DMS79 treated with DMSO at 0.1 percent for 48 hours (cell line): ENCODE measurements at regions not wholly inside any gene's neighbourhood (a gene's known extent, or its start where the extent isn't known, plus 50 kb on each side); places are given as distances from the start of the nearest gene placed in this dataset.
"Not testable (repeated sequence)": the region's sequence is repeated elsewhere in the genome, so short reads cannot be mapped to it uniquely, and the experiment has no call there.

Source experiments
- DNase-seq: peaks from one replicate; lab custom pipeline; 2025; lab: John Stamatoyannopoulos, UW

DNA sequence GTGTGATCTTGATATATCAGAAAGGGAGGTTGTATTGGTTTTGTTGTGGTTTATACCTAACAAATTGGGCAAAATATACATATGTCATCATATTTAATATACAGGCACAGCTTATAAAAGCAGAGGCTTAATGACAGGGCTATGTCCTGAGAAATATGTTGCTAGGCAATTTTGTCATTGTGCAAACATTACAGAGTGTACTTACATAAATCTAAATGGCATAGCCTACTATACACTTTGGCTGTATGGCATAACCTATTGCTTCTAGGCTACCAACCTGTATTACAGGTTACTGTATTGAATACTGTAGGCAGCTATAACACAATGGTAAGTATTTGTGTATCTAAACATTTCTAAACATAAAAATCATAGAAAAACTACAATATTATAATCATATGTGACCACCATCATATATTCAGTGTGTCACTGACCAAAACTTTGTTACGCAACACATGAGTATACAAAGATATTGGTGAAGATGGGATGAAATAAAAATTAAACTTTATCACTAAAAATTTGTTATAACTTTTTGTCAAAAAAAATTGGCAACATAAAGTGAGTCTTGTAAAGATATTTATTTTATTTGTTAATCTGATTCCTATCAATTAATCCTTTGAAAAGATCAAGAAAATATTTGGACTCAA lies 414.0 kb upstream of the HS3ST1 start:
- no peak for DNase-seq

GRCh38 chr4:11839889-11840288 lies 411.2 kb upstream of the HS3ST1 start:
- DNase-seq = no peak

- no peak for DNase-seq
Measured at GRCh38 chr4:11831739-11832138, 403.0 kb upstream of the HS3ST1 start.

GRCh38 chr4:11824566-11824965 lies 395.9 kb upstream of the HS3ST1 start:
- no peak for DNase-seq

DNA sequence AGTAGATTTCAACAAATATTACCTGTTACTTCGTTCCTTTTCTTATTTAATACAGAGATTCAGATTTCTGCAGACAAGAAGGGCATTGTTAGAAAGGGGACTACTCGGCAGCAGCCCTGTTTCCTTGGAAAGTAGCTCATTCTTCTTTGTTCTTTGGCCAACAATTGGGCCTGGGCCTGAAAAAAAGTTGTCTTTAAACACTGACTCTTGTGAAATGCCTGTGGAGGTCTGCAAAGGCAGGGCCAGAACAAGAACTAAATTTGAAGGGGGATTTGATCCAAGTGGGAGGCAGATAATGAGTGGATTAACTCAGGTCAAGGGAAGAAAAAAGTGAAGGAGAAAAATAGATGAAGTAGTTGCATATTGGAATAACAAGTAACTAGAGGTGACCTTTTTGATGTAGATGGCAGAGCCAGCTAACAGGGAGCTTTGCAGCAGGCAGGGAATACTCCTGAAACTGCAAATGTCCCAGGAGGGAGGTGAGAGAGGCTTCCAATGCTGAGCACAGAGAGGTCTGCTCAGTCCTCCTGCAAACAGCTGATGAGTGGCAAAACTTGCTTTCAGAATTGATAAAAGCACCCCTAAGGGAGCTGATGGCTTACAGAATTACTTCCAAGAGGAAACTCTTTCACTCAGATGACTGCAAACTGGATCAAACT lies 393.2 kb upstream of the HS3ST1 start:
- DNase-seq = no peak

- DNase-seq = no peak
Measured at GRCh38 chr4:11817088-11817487, 388.4 kb upstream of the HS3ST1 start.

DNA sequence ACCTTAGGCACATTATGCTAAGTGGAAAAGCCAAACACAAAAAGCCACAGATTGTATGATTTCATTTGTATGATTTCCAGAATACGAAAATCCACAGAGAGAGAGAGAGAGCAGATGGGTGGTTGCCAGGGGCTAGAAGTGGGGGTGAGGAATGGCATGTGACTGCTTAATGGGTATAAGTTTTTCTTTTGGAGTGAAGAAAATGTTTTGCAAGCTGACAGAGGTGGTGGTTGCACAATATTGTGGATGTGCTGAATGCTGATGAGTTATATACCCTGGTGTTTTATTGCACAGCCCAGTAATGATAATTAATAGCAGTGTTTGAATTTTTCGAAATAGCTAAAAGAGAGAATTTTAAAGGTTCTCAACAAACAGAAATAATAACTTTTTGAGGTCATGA lies 386.1 kb upstream of the HS3ST1 start:
- DNase-seq = no peak

GRCh38 chr4:11813951-11814446 lies 385.3 kb upstream of the HS3ST1 start:
- DNase-seq = no peak

DNA sequence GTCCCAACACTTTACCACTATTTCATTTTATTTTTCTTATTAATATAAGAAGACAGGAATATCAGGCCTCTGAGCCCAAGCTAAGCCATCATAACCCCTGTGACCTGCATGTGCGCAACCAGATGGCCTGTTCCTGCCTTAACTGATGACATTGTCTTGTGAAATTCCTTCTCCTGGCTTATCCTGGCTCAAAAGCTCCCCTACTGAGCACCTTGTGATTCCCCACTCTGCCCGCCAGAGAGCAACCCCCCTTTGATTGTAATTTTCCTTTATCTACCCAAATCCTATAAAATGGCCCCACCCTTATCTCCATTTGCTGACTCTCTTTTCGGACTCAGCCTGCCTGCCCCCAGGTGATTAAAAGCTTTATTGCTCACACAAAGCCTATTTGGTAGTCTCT lies 382.8 kb upstream of the HS3ST1 start:
- DNase-seq = not testable (repeated sequence)

DNA sequence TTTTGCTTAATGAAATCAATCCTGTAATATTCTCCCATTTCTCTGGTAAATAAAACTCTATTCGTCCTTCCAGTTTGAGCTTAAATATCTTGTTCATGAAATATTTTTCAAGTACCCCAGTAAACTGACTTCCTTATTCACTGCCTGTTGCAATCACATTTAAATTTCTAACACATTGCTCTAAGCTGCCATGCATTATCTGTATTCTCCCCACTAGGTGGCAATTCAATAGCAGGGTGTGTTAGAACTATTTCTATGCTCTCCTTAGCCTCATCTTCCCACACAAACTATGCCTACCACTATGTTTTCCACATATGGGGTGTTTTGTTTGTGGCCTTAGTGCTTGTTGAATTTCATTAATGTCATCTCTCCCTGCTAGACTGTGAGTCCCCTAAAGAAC lies 377.1 kb upstream of the HS3ST1 start:
- DNase-seq = no peak

- DNase-seq = no peak
Measured at GRCh38 chr4:11801466-11802446, 373.1 kb upstream of the HS3ST1 start.

- DNase-seq = no peak
Measured at GRCh38 chr4:11799196-11799595, 370.5 kb upstream of the HS3ST1 start.

DNA sequence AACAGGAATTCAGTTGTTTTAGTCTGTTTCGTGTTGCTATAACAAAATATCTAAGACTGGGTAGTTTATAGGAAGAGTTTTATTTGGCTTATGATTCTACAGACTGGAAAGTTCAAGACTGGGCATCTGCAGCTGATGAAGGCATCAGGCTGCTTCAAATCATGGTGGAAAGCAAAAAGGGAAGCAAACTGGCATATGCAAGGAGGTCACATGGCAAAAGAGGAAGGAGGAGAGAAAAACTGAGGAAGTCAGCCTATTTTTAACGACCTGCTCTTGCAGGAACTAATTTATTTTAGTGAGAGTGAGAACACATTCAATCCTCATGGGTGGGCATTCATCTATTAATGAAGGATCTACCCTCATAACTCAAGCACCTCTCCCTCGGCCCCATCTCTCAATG lies 363.1 kb upstream of the HS3ST1 start:
- no peak for DNase-seq

DNA sequence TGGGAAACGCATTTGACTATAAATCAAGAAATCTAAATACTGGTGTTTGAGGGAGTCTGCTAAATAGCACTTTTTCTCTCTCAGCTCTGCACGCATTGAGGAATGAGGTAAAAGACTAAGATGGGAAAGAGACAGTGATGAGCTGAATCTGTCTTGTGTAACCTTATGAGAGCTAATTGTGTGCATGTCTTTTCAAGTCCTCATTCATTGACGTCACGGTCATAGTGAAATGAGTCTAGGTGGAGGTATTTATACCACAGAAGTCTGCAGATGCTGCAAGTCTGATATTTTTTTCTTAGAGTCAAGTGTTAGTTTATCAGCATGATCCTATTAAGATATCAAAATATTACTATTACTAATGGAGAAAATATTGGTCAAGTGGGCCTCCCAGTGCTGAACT lies 361.5 kb upstream of the HS3ST1 start:
- DNase-seq = no peak

DNA sequence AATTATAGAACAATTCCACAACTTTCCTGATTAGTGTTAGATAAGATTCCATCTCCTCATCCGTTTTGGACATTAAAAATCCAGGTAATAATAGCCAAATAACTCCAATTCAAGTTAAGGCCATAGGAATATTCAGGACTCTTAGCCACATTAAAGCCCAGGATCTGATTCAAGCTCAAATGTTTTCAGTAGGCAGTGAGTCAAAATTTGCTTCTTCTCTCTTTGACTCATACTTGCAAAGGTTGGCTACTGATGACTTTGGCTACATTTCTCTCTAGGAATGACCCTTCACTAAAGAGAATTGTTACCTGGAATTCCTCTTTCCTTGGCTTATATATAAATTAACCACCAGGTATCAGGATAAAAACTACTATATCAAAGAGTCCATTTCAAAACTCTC lies 354.9 kb upstream of the HS3ST1 start:
- no peak for DNase-seq

- no peak for DNase-seq
Measured at GRCh38 chr4:11782859-11783258, 354.2 kb upstream of the HS3ST1 start.

- DNase-seq = no peak
Measured at GRCh38 chr4:11777447-11777846, 348.8 kb upstream of the HS3ST1 start.

GRCh38 chr4:11774346-11774745 lies 345.7 kb upstream of the HS3ST1 start:
- DNase-seq = no peak

GRCh38 chr4:11773798-11774197 lies 345.1 kb upstream of the HS3ST1 start:
- DNase-seq = no peak

DNA sequence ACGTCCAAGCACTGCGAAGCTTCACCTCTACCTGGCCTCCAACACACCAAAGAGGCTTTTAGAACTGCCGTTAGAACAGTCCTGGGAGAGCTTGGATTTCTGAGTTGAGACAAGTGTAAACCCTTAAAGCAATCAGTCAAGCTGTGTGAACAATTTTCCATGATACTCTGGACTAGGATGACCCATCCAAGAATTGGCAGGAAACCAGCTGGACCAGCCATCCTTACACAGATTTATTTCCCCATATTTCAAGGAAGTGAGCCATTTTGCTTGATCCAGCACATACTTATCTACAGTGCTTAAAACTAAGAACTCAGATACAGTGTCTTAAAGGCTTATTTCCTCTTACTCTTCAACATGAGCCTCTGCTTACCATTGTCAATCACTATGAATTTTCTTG lies 340.7 kb upstream of the HS3ST1 start:
- DNase-seq = no peak

DNA sequence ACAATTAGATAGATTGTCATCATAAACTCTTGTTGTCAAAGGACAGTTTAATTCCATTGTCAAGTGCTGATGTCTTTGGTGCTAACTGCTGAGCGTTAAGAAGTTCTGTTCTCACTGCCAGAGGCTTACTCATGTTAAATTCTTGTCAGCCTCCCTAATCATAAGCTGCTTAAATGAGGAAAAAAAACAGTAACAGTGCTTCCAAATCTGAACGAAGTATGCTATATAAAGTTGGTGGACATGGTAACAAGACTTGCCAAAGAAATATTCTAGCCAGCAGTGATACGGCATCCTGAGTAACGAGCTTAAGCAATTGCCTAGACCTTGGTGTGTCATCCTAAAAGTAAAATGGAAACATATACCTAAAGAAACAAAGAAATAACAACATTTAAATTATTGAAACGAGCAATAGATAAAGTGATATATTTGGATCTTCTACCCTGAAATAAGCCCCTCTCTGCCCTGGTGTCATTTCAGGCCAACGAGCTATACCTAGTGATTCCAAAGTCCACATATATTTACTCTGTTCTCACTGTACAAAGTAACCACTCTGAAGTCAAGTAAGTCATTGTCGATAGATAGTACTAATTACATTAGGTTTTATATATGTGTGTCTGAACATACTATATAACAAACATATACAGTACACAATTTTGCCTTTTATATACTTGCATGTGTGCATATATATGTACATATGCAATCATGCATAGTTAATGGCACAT lies 339.7 kb upstream of the HS3ST1 start:
- no peak for DNase-seq

DNA sequence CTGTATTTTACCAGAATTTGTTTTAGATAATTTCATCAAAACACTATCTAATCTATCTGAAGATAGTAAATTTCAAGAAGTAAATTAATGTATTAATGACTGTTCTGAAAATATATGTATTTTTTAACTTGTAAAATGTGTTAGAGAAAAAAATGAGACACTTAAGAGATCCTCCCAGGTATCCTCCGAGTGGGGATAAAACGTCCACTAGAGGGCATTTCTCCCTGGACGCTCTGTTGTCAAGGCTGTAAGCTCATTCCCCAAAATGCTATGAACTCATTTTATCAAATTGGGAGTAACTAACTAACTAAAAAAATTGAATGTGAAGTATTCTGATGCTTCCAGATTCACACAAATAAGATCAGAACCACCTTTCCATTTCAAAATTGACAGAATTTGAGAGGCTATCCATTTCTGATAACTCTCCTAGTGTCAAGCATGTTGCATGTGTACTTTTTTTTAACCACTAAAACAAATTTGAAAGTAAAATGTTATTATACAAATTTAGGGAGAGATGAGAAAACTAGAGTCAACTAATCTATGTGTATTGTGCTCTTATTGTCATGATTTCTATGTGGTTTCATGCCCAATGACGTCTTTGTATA lies 337.3 kb upstream of the HS3ST1 start:
- DNase-seq = no peak
